ENCODE measurements at regions not wholly inside any gene's neighbourhood (a gene's known extent, or its start where the extent isn't known, plus 50 kb on each side); places are given as distances from the start of the nearest gene placed in this dataset.

DNA sequence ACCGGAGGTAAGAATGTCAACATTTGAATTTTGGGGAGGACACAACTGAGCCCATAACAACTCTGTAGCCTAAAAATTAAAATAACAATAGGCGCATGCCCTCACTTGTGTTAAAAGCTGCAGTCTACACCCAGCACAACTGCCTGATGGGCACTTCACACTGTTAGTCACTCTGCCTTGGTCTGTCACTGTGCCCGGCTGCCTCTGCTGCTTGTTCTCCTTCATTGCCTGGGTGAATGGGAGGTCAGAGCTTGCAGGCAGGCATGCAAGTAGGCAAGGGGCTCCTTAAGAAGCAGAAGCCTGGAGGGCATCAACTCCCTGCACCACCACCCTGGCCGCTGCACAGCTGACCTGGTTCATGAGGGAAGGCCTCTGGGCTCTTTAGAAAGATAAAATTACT, 374.8 kb downstream of the MID1IP1 start:
- no peak for DNase-seq

DNA sequence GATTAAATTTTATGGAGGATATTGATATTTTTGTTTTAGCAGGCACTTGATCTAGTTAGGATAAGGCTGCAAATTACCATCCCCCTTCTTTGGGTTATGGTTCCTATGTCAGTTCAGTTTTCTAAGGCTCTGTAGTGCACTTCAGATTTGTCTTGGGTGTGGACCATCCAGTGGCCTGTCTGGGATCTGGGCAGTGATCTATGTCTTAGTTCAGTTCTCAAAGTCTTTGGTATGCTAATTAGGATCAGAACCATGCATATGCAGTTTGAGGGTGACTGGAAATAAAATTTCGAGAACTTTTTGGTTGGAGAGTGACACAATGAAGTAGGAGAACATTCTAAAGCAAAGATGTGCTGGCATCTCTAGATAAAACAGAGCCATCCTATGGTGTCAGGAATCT, 388.2 kb downstream of the MID1IP1 start:
- no peak for DNase-seq

DNA sequence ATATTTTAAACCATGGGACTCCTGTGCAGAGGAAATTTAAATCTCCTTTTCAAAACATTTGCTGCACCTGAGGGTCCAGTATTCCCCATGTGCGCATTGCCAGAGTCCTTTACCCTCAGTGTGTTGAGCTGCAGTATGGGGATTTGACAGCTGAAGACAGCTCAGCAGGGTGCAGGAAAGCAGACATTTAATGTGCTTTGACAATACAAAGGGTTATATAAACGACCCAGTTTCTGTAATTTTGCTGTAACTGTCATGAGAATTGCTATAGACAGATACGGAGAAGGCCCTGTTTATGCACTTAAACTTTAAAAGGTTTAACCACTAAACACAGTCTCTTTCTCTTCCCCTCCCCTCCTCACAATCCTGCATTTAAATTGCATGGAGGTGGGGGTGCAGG, 393.4 kb downstream of the MID1IP1 start:
- no peak for DNase-seq

DNA sequence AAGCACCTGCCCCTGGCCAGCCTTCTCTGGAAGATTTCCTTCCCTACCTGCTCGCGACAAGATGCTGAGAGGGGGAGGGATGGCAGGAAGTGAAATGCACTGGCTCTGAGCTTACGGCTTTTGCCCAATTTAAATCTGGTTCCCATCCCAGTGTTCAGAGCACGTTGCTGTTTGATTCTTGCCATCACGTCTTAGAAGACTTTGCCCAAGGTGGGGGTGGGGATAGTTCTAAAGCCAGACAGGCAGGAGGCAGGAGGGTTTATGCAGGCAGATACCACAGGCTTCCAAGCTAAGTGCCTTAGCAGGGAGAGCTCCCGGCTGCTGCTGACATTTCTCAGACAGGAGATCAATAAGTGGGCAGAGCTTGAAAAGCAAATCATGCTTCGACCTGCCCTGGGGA, 393.9 kb downstream of the MID1IP1 start:
- no peak for DNase-seq

DNA sequence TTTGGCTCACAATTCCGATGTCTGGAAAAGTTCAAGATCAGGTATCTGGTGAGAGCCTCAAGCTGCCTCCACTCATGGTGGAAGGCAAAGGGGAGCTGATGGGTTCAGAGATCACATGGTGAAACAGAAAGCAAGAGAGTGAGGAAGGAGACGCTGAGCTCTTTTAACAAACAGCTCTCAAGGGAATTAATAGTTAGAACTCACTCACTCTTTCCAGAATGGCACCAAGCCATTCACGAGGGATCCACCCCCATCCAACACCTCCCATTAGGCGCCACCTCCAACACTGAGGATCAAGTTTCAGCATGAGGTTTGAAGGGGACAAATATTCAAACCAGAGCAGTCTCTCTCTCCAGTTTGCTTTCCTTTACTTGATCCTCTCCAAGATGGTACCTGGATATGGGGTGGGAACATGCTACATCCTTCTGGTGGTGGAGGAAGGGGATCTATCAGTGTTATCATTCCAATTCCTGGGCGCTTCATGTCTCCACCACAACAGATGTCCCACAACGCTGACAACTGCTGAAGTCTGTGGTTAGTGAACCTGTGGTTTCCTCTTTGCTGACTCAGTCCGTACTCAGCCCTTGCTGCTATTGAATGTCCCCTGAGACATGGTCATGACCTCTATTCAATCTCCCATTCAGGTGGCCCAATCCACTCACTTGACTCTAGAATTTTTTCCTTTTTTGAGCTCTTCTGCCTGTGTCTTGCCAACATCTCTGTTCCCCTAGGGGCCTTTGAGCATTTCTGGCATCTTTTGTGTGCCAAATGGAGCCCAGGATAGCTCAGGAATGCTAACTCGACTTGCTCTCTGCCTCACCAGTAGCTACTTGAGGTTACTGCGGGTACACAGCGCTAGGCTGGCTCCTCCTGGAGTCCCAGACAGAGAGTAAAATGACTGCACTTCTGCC, 395.2 kb downstream of the MID1IP1 start:
- no peak for DNase-seq

DNA sequence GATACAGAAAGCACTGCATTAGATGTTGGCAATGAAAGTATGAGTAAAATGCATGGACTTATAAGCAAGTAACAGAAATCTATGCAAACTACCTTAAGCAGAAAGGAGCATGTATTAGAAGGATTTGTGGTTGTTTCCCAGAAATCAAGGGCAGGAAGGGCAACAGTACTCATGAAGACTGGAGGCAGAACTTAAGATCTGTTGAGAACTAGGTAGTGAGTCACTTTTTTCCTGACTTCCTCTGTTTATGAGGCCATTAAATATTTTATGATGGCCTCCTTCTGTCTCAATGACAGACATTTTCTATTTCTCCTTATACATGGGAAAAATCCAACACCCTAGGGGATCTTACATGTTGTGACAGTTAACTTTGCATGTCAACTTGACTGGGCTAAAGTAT, 398.2 kb downstream of the MID1IP1 start:
- DNase-seq: no peak

DNA sequence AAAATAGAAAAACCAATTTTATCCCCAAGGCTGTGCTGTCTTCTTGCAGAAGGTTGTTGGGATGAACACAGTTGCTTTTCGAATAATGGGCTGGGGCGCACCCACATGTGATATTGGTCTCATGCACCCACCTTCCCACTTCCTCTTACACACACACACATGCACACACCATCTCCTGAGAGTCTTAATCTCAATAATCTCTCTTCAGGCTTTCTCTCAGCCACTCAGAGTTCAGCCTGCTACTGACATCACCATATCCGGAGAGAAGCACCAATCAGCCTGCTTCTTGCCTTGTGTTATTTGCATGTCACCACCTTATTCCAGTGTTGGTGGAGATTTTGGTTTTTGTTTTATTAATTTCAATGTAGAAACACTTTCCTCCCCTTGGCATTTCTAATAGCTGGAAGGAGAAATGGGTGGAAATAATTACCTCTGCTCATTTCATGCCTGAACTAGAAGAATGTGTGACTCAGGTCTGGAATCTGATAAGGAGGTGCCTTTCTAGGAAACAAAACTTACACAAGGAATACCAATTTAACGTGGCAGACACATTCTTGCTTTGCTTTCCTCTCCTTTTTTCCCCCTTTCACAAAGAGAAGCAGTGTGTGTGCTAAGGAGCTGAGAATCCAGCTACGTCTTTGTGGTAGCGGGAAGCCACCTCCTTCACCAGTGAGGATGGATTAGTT, 400.2 kb downstream of the MID1IP1 start:
- no peak for DNase-seq

DNA sequence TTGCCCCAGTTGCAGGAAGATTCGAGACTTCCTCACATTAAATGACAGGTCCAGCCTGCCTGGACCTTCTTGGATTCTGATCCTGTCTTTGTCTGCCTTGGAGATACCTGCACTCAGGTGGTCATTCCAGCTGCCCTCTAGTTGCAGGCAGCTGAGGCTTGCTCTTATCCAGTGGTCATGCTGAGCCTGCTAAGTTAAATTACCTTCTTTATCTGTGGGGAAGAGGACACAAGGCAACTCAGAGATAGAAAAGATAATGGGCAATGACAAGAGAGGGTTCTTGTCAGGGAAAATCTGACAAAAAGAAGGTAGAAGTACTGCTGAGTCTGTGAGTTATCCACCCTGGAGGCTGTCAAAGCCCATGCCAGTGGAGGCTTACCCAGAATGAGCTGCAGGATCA, 401.4 kb downstream of the MID1IP1 start:
- DNase-seq: no peak

DNA sequence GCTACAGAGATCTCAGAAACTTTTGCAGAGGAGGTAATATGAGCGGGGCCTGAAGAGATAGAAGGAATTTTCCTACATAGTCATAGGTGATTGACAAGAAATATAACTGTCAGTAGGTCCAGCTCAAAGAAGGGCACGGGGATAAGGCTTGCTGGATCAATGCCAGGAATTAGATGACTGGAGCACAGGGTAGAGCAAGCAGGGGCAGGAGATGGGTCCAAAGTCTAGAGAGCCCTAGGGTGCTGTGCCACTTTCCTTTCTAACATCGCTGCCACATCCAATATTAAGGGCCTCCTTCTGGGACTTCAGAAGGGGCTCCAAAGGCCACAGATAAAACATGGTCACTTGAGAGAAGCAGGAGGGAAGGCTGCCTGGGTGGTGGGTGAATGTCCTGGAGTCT, 402.2 kb downstream of the MID1IP1 start:
- DNase-seq: no peak

DNA sequence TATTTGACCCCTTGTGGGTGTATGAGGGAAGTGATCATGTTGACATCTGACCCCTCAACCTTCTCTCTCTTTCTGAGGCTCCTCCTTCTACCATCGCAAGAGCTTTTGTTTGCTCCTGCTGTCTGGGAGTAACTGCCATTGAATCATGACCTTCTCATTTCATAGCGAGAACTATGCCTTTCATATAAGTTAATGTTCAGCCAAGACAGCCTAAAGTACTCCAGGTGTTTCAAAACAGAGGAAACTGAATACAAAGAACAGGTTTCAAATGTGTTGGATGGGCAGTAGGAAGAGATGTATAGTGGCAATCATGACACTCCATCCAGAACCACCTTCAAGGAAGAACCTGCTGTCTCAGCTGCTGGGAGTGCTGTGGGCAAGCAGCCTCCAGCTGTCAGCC, 403.1 kb downstream of the MID1IP1 start:
- no peak for DNase-seq

DNA sequence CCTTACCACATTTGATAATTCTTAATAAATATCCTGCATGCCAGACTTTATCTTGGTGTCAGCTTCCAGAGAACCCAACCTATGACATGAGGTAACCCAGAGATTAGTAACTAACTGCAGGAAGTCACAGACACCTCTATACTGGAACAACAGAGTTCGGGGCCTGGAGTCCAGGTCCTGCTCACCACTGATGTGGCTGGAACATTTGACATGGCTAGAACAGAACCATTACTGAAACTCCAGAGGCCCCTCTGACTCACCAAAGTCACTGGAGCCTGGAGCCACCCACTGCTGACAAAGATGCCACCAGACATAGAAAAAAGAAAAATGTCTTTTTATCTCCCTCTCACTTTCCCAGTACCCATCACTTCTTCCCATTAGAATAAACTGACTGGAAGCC, 403.7 kb downstream of the MID1IP1 start:
- no peak for DNase-seq

DNA sequence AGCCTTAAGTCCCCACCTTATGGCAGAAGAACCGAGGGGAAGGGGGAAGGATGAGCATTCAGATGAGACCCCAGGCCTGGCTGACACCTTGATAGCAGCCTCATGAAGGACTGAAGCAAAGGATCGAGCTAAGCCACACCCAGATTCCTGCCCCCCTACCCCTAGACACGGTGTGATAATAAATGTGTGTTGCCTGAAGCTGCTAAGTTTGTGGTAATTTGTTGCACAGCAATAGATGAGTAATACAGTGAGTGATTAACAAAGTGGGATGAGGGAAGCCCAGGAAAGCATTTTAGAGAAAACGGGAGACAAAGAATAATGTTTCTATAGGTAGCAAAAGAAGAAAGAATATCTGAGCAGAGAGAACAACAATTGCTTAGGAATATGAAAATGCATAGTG, 404.2 kb downstream of the MID1IP1 start:
- DNase-seq: no peak

DNA sequence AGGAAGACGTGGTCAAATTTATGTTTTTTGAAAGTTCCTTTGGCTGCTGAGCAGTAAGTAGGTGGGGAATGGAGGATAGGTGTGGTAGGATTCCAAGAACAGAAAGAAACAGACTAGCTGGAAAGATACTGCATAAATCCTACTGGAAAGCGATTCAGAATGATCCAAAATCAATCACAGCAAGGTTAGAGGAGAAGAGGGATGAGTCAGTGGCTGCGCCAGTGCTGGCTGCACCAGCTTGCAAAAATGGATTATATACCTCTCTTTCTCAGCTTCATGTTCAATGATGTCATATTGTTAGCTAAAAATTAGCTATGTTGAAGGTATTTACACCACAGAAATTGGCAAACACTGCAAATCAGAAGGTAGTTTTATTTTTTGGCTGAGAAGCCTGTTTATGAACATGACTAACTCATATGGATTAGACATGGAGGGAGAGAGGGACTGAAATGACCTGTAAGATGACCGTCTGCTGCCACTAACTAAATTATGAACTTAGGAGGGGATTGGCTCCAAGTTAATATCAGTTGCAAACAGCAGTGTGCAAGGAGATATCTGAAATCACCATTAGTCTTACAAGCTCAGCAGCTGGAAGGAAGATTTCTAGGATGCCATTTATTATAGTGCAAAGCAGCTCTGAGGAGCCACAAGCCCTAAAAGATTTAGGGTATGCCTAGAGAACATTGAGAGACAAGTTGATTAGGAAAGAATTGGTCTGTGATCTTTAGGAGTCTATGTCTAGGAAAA, 405.3 kb downstream of the MID1IP1 start:
- DNase-seq: no peak

DNA sequence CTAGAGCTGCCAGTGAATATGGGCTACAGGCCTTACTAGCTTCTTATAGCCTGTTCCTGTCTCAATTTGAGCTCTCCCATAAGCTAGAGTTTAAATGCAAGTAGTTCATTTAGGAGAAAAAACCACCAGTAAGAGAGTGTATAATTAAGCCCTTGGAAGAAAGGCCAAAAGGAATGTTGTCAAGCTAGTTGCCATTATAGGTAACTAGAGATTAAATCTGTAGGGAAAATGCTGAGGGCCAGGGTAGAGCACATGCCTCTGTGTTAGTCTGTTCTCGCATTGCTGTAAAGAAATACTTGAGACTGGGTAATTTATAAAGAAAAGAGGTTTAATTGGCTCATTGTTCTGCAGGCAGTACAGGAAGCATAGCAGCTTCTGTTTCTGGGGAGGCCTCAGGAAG, 410.2 kb downstream of the MID1IP1 start:
- DNase-seq: no peak

DNA sequence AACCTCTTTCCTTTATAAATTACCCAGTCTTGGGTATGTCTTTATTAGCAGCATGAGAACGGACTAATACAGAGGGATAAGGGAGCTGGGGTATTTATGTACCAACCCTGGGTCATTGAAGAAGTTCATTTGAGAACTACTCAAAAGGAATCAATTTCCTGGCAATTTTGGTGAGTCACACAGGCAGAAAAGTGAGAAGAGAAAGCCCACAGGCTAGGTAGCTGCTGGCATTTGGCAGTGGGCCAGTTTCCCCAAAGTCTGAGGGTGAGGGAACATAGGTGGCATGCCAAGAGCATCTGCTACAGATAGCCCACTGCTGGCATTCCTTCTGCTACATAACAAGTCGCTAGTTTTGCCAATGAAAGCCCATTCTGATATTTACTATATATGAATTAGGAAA, 411.2 kb downstream of the MID1IP1 start:
- no peak for DNase-seq

DNA sequence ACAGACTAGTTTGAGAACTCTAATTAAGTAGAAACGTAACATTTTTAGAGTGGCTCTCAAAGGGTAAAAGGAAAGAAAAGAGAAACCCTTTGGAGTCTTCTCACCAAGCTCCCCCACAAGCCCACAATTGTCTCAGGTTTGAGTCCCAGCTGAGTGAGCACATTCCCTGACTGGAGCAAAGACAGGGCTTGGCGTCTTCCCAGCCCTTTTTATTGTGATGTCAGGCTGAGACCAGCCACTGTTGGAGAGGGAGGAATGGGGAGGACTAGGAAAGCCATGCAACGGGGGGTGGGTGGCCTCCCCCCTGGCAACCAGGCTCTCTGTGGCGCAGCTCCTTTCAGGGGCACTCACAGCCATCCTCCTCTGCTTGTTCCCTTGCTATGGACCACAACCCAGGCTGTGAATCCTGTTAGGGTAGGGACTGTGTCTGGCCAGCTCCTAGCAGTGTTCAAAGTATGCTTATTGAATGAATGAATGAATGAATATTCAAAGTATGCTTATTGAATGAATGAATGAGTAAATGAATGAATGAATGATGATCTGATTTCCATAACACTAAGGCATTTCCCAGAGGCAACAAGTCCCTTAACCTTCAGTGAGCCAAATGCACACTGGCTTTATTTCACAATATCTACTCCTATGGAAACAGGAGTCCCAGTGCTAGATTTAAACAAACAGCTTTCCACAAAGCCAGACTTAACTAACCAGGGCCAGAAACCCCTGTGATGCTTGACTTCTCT, 413.3 kb downstream of the MID1IP1 start:
- no peak for DNase-seq

DNA sequence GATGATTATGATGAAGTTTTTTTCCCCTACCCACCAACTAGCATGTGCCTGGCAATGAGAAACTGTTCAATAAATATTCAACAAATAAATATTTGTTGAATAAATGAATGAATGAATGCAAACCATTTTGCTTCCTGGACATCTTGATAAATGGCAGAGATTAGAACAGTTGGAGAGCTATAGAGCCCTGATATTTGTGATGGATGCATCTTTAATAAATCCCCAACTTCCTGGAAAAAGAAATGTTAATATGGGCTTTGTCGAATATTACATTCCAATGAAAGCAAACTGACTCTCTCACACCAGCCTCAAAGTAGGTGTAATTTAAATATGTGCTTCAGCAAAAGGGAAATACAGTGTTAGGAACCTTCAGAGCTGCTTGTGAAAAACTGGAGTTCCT, 419.7 kb downstream of the MID1IP1 start:
- no peak for DNase-seq

DNA sequence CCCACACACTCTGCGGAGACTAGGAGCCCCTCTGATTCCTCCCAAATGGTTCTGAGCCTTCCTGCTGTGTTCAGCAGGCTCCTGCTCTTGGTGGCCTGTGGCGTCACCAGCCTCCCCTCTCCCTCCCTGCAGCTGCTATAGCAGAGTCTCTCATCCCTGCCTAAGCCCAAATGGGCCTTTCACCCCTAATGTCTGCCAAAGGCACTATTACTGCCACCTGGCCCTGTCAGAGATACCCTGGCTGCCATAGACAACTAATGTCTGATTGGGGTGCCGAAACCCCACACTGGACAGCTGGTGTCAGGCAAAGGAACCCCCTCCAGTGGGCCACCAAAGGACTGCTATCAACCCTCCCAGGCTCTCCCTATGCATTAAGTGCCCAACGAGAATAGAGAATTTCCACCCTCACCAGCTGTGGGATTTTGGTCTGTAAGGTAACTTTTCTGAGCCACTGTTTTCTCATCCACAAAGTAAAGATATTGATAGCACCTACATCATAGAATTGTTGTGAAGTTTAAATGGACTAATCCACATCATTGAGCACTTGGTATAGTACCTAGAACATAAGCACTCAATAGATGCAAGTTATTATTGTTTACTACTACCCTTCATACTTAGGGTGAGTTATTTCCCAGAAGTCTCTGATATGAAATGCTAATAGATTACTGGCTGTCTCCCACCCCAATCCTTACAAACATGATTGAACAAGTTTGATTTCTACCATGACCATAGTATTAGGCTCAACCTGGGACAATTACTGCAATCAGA, 421.3 kb downstream of the MID1IP1 start:
- no peak for DNase-seq

DNA sequence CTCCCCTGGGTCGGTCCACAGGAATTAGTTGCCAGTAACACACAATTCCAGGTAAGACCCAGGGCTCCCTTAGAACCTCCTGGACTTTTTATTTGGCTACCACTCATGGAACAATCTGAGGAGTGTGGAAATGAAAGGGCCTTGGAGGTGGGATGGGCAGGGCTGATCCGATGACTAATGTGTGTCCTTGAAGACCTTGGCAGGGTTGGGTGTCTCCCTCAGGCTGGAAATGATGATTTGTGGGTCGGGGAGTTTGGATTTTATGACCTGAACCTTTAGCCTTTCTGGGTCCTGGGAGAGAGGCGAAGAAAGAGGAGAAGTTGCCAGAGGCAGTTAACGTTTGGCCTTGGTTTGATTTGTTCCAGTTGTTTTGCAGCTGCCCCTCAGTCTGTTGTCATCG, 425.0 kb downstream of the MID1IP1 start:
- no peak for DNase-seq

DNA sequence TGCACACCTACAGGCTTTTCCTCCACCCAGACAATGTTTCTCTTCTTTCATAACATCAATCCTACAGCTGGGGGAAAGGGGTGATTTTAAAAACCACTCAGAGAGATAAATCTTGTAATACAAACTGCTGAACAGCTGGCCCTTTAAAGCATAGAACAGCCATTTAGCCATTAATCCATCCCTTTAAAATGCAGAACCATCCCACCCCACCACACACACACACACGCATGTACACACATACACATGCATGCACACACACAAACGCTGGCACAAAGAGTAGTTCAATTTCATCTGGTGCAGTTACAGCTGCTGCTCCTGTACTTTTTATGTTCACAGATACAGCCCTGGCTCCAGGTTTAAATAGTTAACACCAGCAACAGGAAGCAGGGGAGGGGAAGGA, 426.1 kb downstream of the MID1IP1 start:
- DNase-seq: no peak

DNA sequence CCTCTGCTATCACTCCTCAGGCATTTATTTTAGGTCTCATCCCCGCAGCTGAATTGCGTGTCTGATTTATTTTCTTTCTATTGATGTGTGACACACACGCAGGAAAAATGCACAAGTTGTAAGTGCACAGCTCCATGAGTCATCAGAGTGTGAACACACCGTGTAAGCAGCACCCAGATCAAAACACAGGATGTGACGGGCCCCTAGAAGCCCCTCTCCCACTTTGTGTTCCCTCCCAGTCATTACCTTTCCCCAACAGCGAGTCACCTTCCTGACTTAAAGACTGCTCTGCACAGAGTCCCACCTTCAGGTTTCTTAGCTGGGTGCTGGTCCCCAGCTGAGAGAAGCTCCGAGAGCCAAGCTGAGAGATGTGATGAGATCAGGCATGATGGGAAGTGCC, 436.7 kb downstream of the MID1IP1 start:
- DNase-seq: no peak

DNA sequence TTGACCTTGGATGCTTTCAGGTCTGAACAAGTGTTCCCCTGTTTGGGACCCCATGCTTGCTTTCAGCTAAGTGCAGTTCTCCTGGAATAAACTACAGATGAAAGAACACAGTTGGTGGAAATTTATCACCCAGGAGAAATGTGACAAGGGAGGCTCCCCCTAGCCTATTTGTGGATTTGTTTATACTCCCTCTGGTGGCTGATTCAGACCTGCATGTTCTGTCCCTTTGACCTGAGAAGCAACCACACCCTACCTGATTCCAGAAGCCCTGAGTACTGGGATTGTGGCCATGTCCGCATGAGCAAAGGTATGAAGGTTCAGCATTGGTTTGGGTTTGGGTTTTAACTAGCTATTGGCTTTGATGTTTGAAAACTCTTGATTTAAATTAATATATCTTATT, 440.9 kb downstream of the MID1IP1 start:
- no peak for DNase-seq

Measured in T-helper 9 cell (primary cell).